ENCODE measurements at regions not wholly inside any gene's neighbourhood (a gene's known extent, or its start where the extent isn't known, plus 50 kb on each side); places are given as distances from the start of the nearest gene placed in this dataset.

DNA sequence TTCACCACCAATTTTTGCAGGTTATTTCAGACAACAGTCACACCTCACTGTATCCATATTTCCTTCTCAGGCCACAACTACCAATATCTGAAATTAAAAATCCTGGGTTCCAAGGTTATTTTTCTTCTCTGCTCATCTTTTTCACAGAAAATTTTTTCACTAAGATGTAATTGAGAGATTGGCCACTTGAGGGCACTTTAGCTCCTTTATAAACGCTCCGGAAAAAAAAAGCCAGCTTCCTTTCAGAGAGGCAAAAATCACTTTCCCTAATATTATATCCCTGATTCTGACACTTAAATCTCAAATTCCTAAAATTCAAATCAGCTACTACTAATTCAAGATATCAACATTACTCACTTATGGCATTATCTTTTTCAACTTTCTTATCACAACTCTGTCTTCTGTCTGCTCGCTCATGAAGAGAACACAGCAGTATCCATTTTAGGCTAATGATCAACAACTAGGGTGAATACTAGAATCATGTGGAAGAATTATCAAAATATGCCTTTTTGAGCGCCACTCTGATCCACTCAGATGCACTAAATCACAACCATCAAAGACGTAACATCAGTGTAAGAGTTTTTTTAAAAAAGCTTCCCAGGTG lies 101.4 kb upstream of the RGS1 start:
- no peak for TF ChIP-seq EP300 (conservative IDR thresholded peaks at IDR 0.05; ENCODE audit: poor library complexity, severe bottlenecking)
- TF ChIP-seq, protein P1, sequence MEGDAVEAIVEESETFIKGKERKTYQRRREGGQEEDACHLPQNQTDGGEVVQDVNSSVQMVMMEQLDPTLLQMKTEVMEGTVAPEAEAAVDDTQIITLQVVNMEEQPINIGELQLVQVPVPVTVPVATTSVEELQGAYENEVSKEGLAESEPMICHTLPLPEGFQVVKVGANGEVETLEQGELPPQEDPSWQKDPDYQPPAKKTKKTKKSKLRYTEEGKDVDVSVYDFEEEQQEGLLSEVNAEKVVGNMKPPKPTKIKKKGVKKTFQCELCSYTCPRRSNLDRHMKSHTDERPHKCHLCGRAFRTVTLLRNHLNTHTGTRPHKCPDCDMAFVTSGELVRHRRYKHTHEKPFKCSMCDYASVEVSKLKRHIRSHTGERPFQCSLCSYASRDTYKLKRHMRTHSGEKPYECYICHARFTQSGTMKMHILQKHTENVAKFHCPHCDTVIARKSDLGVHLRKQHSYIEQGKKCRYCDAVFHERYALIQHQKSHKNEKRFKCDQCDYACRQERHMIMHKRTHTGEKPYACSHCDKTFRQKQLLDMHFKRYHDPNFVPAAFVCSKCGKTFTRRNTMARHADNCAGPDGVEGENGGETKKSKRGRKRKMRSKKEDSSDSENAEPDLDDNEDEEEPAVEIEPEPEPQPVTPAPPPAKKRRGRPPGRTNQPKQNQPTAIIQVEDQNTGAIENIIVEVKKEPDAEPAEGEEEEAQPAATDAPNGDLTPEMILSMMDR (IDR thresholded peaks at IDR 0.05; ENCODE audit: poor library complexity, severe bottlenecking): peak; percentile 82
- peak; percentile 85 for TF ChIP-seq SMC3 (conservative IDR thresholded peaks at IDR 0.05; ENCODE audit: poor library complexity)
- no peak for TF ChIP-seq TAF1 (IDR thresholded peaks at IDR 0.05; ENCODE audit: low read depth)
- TF ChIP-seq, protein P2, sequence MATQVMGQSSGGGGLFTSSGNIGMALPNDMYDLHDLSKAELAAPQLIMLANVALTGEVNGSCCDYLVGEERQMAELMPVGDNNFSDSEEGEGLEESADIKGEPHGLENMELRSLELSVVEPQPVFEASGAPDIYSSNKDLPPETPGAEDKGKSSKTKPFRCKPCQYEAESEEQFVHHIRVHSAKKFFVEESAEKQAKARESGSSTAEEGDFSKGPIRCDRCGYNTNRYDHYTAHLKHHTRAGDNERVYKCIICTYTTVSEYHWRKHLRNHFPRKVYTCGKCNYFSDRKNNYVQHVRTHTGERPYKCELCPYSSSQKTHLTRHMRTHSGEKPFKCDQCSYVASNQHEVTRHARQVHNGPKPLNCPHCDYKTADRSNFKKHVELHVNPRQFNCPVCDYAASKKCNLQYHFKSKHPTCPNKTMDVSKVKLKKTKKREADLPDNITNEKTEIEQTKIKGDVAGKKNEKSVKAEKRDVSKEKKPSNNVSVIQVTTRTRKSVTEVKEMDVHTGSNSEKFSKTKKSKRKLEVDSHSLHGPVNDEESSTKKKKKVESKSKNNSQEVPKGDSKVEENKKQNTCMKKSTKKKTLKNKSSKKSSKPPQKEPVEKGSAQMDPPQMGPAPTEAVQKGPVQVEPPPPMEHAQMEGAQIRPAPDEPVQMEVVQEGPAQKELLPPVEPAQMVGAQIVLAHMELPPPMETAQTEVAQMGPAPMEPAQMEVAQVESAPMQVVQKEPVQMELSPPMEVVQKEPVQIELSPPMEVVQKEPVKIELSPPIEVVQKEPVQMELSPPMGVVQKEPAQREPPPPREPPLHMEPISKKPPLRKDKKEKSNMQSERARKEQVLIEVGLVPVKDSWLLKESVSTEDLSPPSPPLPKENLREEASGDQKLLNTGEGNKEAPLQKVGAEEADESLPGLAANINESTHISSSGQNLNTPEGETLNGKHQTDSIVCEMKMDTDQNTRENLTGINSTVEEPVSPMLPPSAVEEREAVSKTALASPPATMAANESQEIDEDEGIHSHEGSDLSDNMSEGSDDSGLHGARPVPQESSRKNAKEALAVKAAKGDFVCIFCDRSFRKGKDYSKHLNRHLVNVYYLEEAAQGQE (IDR thresholded peaks at IDR 0.05; ENCODE audit: borderline replicate concordance): no peak
- no peak for TF ChIP-seq POLR2AphosphoS5 (IDR thresholded peaks at IDR 0.05)
- TF ChIP-seq EZH2 (IDR thresholded peaks at IDR 0.05; ENCODE audit: borderline replicate concordance, insufficient read depth, low read length, poor library complexity, severe bottlenecking): no peak
